Left lung (tissue), 4 donors: ENCODE measurements at regions not wholly inside any gene's neighbourhood (a gene's known extent, or its start where the extent isn't known, plus 50 kb on each side); places are given as distances from the start of the nearest gene placed in this dataset.
A peak's percentile ranks its signal among the peaks of the same experiment; 100 is the strongest.

Source experiments
- ATAC-seq: fragments of 200-7000 bp; cut with Tn5 transposase; one replicate; pipeline ENCODE4 v1.9.1; 2020; ENCODE audit warnings: moderate library complexity
- DNase-seq, 4 donors: peaks; one replicate each; pipeline ENCODE4 v3.0.0-alpha.2; 2013 to 2020
- H3K27ac ChIP-seq, 2 donors: fragments of 200-600 bp; sonication (generic) in 1 of 2; one replicate each; pipeline versions ENCODE4 v1.5.0 to v1.8.0; 2020 to 2021
- H3K27me3 ChIP-seq, 2 donors: fragments of 200-600 bp; sonication (generic) in 1 of 2; one replicate each; pipeline versions ENCODE4 v1.5.0 to v1.8.0; 2020 to 2021
- H3K36me3 ChIP-seq, 2 donors: fragments of 200-600 bp; sonication (generic) in 1 of 2; one replicate each; pipeline versions ENCODE4 v1.5.0 to v1.8.0; 2020 to 2021
- H3K4me1 ChIP-seq, 2 donors: fragments of 200-600 bp; one replicate each; pipeline ENCODE4 v1.8.0; 2021
- H3K4me3 ChIP-seq, 2 donors: fragments of 200-600 bp; sonication (generic) in 1 of 2; one replicate each; pipeline versions ENCODE4 v1.5.0 to v1.8.0; 2020 to 2021; ENCODE audit warnings: mild to moderate bottlenecking in 1 of 2
- H3K9me3 ChIP-seq, 2 donors: fragments of 200-600 bp; sonication (generic) in 1 of 2; one replicate each; pipeline versions ENCODE4 v1.5.0 to v1.8.0; 2020 to 2021
- intact Hi-C, 2 donors: fragments of 100-400 bp; cut with DNase I; formaldehyde crosslinking; loops; one replicate each; pipeline versions ENCODE4 v1.11.2 to v1.14.2; 2022
- TF ChIP-seq, protein P1 (sequence below), 2 donors: fragments of 200-600 bp; sonication (generic) in 1 of 2; IDR thresholded peaks; one replicate each; pipeline versions ENCODE4 v1.5.0 to v1.8.0; 2021; ENCODE audit warnings: antibody characterized with exemption in 2 of 2
- donor health status: DM: no; HTN: yes; CAD: no.
- donor health status: DM: no; HTN: no; CAD: no.

DNA sequence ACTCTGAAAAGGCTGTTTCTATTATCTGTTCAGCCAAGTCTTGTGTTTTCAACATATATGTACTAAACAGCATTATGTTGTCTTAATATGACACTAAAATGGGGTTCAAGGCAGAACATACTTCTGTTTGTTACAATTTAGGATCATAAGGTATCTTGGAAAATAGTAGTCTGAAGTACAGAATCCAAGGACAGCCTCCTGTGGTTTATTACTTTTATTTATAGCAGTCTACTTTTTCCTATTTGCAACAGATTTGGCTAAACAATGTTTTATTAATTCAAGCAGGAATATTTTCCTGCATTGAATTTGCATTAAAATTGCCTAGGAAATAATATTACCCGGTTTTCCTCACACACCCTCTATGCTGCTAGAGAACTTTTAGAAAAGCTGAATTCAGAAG is 67.7 kb downstream of the PLEKHG1 start:
- intact Hi-C loops, result no loop called here
- ATAC-seq, result no peak
- H3K27ac ChIP-seq, result peak overlapping the region in 1 of 2 donors; percentile 73
- H3K27me3 ChIP-seq, result no peaks in the 10 kb centered on the region
- TF ChIP-seq, protein P1, sequence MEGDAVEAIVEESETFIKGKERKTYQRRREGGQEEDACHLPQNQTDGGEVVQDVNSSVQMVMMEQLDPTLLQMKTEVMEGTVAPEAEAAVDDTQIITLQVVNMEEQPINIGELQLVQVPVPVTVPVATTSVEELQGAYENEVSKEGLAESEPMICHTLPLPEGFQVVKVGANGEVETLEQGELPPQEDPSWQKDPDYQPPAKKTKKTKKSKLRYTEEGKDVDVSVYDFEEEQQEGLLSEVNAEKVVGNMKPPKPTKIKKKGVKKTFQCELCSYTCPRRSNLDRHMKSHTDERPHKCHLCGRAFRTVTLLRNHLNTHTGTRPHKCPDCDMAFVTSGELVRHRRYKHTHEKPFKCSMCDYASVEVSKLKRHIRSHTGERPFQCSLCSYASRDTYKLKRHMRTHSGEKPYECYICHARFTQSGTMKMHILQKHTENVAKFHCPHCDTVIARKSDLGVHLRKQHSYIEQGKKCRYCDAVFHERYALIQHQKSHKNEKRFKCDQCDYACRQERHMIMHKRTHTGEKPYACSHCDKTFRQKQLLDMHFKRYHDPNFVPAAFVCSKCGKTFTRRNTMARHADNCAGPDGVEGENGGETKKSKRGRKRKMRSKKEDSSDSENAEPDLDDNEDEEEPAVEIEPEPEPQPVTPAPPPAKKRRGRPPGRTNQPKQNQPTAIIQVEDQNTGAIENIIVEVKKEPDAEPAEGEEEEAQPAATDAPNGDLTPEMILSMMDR (IDR thresholded peaks at IDR 0.05), result no peak
- no peak overlapping the region for H3K4me3 ChIP-seq
- H3K9me3 ChIP-seq, result no peaks in the 10 kb centered on the region
- no peak for DNase-seq
- H3K4me1 ChIP-seq, result peaks cover 11 to 14% of the 10 kb centered on the region in 2 donors
- no peaks in the 10 kb centered on the region for H3K36me3 ChIP-seq

DNA sequence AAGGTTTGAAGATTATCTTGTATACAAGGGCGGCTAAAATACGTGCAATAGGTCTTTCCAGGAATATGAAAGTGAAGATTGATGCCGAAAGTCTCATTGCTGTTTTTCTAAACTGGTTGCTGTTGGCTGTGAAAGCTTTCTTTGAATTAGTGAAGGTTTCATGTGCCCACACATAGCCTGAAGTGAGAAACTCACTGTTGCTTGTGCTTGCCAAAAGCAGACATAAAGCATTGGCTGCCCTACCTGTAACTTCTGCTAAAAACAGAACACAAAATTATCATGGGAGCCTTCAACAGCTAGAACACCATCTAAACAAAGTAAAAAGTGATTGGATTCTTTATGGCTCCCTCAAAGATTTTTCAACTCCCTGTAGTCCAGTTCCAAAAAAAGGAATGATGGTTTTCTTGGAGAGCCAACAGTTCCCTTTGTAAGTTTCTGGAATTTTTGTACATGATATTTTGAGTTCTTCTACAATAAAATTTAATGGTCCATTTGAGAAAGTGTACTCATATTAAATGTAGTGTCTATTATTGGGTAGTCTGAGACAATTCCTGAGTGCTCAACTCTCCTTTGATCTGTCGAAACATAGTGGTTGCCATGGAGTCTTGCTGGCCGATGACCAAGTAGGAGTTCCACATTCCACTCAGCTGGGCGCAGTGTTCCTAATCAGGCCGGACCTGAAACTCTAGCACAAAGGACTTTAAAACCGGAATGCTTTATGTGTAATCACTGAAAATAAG is 68.5 kb downstream of the PLEKHG1 start:
- Histone ChIP-seq H3K4me1 (peaks cover 11 to 14% of the 10 kb centered on the region in 2 donors), H3K9me3 (no peaks in the 10 kb centered on the region), H3K36me3 (no peaks in the 10 kb centered on the region), H3K27ac (peak overlapping the region; percentile 73 to 78), H3K27me3 (no peaks in the 10 kb centered on the region), H3K4me3 (no peak overlapping the region)
- peak; percentile 89 for ATAC-seq
- intact Hi-C loops, result no loop called here
- TF ChIP-seq, protein P1 (IDR thresholded peaks at IDR 0.05), result no peak
- DNase-seq, result peak in 3 of 4 donors; percentile 86 to 93 (median 89)

DNA sequence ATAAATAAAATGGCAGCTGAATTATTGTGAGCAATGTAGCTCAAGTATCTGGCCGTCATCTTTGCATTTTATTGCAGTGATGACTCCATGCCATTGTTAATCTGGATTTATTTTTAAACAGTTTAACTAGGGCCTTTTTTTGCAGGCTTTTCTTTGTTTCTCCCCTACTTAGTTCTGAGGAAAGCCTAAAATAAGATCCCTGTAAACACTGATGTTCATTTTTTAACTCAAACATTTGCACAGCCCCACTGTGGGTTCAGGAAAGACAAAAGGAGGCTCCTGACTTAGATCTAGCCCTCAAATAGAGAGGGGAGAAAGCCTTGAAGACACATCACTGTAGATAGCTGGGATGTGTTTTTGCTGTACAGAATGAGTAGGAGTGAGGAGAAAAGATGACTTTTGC is 69.2 kb downstream of the PLEKHG1 start:
- DNase-seq (no peak), ATAC-seq (no peak)
- TF ChIP-seq, protein P1 (IDR thresholded peaks at IDR 0.05), result no peak
- H3K9me3 ChIP-seq, result no peaks in the 10 kb centered on the region
- intact Hi-C loops, result no loop called here
- peak overlapping the region; percentile 73 to 78 for H3K27ac ChIP-seq
- no peak overlapping the region for H3K4me3 ChIP-seq
- H3K36me3 ChIP-seq, result no peaks in the 10 kb centered on the region
- H3K27me3 ChIP-seq, result no peaks in the 10 kb centered on the region
- peaks cover 11 to 14% of the 10 kb centered on the region in 2 donors for H3K4me1 ChIP-seq

DNA sequence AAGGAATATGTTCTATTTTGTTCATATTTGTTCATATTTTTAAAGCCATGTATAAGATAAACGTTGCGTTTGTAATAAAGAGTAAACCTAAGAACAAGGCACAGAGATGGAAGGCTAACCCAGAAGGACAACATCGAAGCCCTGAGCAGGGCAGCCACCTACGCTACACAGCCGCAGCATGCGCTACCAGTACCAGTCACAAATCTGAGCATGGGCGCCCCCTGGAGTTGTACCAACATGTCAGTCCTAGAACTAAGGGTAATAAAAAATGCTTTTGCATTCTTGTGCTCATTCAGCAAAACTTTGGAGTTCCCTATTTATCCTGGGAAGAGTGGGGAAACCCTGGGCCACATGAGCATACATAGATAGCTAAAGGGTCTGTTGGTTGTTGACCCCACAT is 70.6 kb downstream of the PLEKHG1 start:
- Histone ChIP-seq H3K4me3 (no peak overlapping the region), H3K36me3 (no peaks in the 10 kb centered on the region), H3K27ac (no peak overlapping the region), H3K4me1 (peaks cover 11 to 14% of the 10 kb centered on the region in 2 donors), H3K9me3 (no peaks in the 10 kb centered on the region), H3K27me3 (no peaks in the 10 kb centered on the region)
- intact Hi-C loops, result no loop called here
- TF ChIP-seq, protein P1 (IDR thresholded peaks at IDR 0.05), result no peak
- no peak for ATAC-seq
- no peak for DNase-seq

DNA sequence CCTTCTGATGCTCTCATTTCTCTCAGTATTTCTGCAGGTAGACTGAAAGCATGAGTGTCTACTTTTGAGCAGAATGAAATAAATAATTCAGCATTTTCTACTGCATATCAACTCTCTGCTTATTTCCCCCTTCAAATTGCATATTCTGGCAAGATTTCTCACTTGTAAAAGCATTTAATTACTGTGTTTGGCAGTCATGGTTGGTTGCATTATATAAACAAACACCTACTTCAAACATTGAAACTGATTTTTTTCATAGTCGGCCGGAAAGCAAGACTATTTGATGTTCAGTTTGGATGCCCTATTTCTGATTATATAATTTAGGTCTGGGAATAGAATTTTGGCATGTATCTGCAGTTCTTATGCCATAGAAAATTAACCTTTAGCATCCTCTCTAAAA is 73.1 kb downstream of the PLEKHG1 start:
- Histone ChIP-seq H3K9me3 (no peaks in the 10 kb centered on the region), H3K4me3 (no peak overlapping the region), H3K27me3 (no peaks in the 10 kb centered on the region), H3K36me3 (no peaks in the 10 kb centered on the region), H3K4me1 (peaks cover 10 to 11% of the 10 kb centered on the region in 2 donors), H3K27ac (no peak overlapping the region)
- TF ChIP-seq, protein P1 (IDR thresholded peaks at IDR 0.05), result no peak
- no peak for ATAC-seq
- intact Hi-C loops, result no loop called here
- DNase-seq, result no peak
